Epithelial cell of proximal tubule (primary cell): ENCODE measurements at regions not wholly inside any gene's neighbourhood (a gene's known extent, or its start where the extent isn't known, plus 50 kb on each side); places are given as distances from the start of the nearest gene placed in this dataset.

ENCODE experiments used
- DNase-seq: peaks from one replicate; pipeline ENCODE4 v3.0.0-alpha.2; 2011; ENCODE audit warnings: low read depth
- H3K4me3 ChIP-seq: 2 replicates; pipeline ENCODE4 v1.5.1; 2011; ENCODE audit warnings: low read depth, mild to moderate bottlenecking, low read length
- TF ChIP-seq, protein P1 (sequence below): conservative IDR thresholded peaks from 2 replicates; pipeline ENCODE4 v1.5.1; 2012; ENCODE audit warnings: low read depth, mild to moderate bottlenecking, low read length

DNA sequence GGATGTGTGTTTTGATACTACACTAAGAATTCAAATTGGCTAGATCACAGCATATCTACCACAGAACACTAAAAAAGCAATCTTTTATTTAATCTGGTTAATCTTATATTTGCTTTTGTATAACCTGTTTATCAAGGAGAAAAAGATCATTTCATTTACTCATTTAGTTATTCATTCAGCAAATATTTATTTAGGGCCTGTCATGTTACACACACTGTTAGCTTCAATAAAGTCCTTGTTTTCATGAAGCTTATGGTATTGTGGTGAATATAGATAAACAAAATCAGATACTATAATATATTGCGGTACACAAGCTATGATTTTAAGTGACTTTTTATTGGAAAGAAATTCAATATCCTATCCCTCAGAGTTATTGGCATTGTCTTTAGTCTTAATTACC, 350.8 kb downstream of the LRFN5 start:
- TF ChIP-seq, protein P1, sequence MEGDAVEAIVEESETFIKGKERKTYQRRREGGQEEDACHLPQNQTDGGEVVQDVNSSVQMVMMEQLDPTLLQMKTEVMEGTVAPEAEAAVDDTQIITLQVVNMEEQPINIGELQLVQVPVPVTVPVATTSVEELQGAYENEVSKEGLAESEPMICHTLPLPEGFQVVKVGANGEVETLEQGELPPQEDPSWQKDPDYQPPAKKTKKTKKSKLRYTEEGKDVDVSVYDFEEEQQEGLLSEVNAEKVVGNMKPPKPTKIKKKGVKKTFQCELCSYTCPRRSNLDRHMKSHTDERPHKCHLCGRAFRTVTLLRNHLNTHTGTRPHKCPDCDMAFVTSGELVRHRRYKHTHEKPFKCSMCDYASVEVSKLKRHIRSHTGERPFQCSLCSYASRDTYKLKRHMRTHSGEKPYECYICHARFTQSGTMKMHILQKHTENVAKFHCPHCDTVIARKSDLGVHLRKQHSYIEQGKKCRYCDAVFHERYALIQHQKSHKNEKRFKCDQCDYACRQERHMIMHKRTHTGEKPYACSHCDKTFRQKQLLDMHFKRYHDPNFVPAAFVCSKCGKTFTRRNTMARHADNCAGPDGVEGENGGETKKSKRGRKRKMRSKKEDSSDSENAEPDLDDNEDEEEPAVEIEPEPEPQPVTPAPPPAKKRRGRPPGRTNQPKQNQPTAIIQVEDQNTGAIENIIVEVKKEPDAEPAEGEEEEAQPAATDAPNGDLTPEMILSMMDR: no peak
- no peak for DNase-seq
- no peak overlapping the region for H3K4me3 ChIP-seq
